Activated B cell treated with CpG ODN at 0.5 μM for 24 hours (primary cell): ENCODE measurements at regions not wholly inside any gene's neighbourhood (a gene's known extent, or its start where the extent isn't known, plus 50 kb on each side); places are given as distances from the start of the nearest gene placed in this dataset.

Experiments used
- ATAC-seq: fragments of 200-7000 bp; cut with Tn5 transposase; one replicate; pipeline ENCODE4 v1.10.0; 2021; ENCODE audit warnings: low read depth, mild to moderate bottlenecking, moderate library complexity
- CTCF ChIA-PET: fragments of 350-600 bp; sonication (Branson Sonifier 250); formaldehyde crosslinking; loops from one replicate; lab custom pipeline; 2021; ENCODE audit warnings: antibody characterized with exemption; lab: Charles Lee
- POLR2A ChIA-PET: fragments of 350-600 bp; sonication (Branson Sonifier 250); formaldehyde crosslinking; loops from one replicate; lab custom pipeline; 2021; ENCODE audit warnings: antibody characterized with exemption; lab: Charles Lee
- DNase-seq: peaks from one replicate; pipeline ENCODE4 v3.0.0; 2022
- H3K27ac Mint-ChIP-seq: one replicate; pipeline ENCODE4 v1.8.0; 2020; ENCODE audit warnings: mixed read lengths
- H3K27me3 Mint-ChIP-seq: one replicate; pipeline ENCODE4 v1.8.0; 2021; ENCODE audit warnings: mixed read lengths
- H3K36me3 Mint-ChIP-seq: one replicate; pipeline ENCODE4 v1.8.0; 2021; ENCODE audit warnings: low read depth, mixed read lengths
- H3K4me1 Mint-ChIP-seq: one replicate; pipeline ENCODE4 v1.8.0; 2021; ENCODE audit warnings: mixed read lengths
- H3K4me3 Mint-ChIP-seq: one replicate; pipeline ENCODE4 v1.8.0; 2020; ENCODE audit warnings: mild to moderate bottlenecking, mixed read lengths
- H3K9me3 Mint-ChIP-seq: one replicate; pipeline ENCODE4 v1.8.0; 2020; ENCODE audit warnings: mixed read lengths
- intact Hi-C: fragments of 100-400 bp; cut with micrococcal nuclease; formaldehyde crosslinking; loops from one replicate; pipeline ENCODE4 v1.15.1; 2024
- TF ChIP-seq, protein P1 (sequence below): fragments of 200-600 bp; IDR thresholded peaks from one replicate; pipeline ENCODE4 v1.8.0; 2022; ENCODE audit warnings: antibody characterized with exemption, mild to moderate bottlenecking

- TF ChIP-seq, protein P1, sequence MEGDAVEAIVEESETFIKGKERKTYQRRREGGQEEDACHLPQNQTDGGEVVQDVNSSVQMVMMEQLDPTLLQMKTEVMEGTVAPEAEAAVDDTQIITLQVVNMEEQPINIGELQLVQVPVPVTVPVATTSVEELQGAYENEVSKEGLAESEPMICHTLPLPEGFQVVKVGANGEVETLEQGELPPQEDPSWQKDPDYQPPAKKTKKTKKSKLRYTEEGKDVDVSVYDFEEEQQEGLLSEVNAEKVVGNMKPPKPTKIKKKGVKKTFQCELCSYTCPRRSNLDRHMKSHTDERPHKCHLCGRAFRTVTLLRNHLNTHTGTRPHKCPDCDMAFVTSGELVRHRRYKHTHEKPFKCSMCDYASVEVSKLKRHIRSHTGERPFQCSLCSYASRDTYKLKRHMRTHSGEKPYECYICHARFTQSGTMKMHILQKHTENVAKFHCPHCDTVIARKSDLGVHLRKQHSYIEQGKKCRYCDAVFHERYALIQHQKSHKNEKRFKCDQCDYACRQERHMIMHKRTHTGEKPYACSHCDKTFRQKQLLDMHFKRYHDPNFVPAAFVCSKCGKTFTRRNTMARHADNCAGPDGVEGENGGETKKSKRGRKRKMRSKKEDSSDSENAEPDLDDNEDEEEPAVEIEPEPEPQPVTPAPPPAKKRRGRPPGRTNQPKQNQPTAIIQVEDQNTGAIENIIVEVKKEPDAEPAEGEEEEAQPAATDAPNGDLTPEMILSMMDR, result no peak
- no peak for ATAC-seq
- Mint-ChIP-seq H3K27ac (no peak overlapping the region), H3K36me3 (no peaks in the 10 kb centered on the region), H3K27me3 (peaks cover 1% of the 10 kb centered on the region), H3K4me1 (no peaks in the 10 kb centered on the region), H3K4me3 (no peak overlapping the region), H3K9me3 (no peaks in the 10 kb centered on the region)
- intact Hi-C loops, result no loop called here
- ChIA-PET CTCF (no interaction called here), POLR2A (no interaction called here)
- no peak for DNase-seq
Measured at GRCh38 chr22:49100773-49101172, 726.9 kb downstream of the BRD1 start.

DNA sequence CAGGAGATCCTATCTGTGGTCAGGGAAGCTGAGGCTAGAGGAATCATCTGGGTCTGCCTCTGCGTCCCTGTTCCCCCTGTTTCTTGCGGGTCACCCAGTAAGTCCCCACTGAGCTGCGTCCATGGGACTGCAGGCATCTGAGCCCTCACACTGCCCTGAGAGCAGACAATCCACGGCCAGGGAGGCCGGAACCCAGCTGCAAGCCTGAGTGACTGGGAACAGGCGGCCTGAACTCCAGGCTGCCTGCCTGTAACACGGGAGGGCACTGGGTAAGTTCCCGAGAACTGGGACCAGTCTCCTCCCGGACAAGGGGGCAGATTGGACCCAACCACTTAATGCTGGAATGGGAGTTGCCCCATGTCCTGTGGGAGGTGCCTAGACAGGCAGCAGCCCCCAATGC, 727.4 kb downstream of the BRD1 start:
- H3K4me1 Mint-ChIP-seq, result no peaks in the 10 kb centered on the region
- DNase-seq (no peak), ATAC-seq (no peak)
- H3K9me3 Mint-ChIP-seq, result no peaks in the 10 kb centered on the region
- ChIA-PET POLR2A (no interaction called here), CTCF (no interaction called here)
- no peak overlapping the region for H3K27ac Mint-ChIP-seq
- H3K4me3 Mint-ChIP-seq, result no peak overlapping the region
- intact Hi-C loops, result no loop called here
- H3K27me3 Mint-ChIP-seq, result peaks cover 1% of the 10 kb centered on the region
- TF ChIP-seq, protein P1, result no peak
- no peaks in the 10 kb centered on the region for H3K36me3 Mint-ChIP-seq

- DNase-seq (no peak), ATAC-seq (no peak)
- no peak overlapping the region for H3K4me3 Mint-ChIP-seq
- no peaks in the 10 kb centered on the region for H3K9me3 Mint-ChIP-seq
- H3K27ac Mint-ChIP-seq, result no peak overlapping the region
- H3K4me1 Mint-ChIP-seq, result no peaks in the 10 kb centered on the region
- ChIA-PET CTCF (no interaction called here), POLR2A (no interaction called here)
- H3K36me3 Mint-ChIP-seq, result no peaks in the 10 kb centered on the region
- intact Hi-C loops, result no loop called here
- TF ChIP-seq, protein P1, result no peak
- H3K27me3 Mint-ChIP-seq, result peaks cover 1% of the 10 kb centered on the region
Measured at GRCh38 chr22:49099496-49100124, 728.1 kb downstream of the BRD1 start.

GRCh38 chr22:49099089-49099488, 728.6 kb downstream of the BRD1 start:
- ATAC-seq (no peak), DNase-seq (no peak)
- no peaks in the 10 kb centered on the region for H3K4me1 Mint-ChIP-seq
- ChIA-PET CTCF (no interaction called here), POLR2A (no interaction called here)
- peaks cover 1% of the 10 kb centered on the region for H3K27me3 Mint-ChIP-seq
- TF ChIP-seq, protein P1, result no peak
- H3K27ac Mint-ChIP-seq, result no peak overlapping the region
- H3K36me3 Mint-ChIP-seq, result no peaks in the 10 kb centered on the region
- H3K4me3 Mint-ChIP-seq, result no peak overlapping the region
- intact Hi-C loops, result no loop called here
- no peaks in the 10 kb centered on the region for H3K9me3 Mint-ChIP-seq

DNA sequence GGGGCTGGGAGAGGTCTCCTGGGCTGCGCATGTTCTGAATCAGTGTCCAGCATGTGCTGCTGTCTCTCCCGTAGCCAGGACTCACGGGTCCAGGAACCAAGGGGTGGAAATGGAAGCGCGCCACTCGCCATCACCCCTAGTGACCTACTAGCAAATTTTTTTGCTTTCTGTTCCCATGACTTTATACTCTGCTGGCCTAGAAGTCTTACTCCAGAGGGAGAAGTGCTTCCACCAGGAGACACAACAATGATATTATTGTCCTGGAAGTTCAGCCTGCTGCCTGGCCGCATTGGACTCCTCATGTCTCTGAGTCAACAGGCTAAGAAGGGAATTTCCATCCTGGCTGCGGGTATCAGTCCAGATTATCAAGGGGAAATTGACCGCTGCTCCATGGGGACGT, 729.7 kb downstream of the BRD1 start:
- Mint-ChIP-seq H3K9me3 (no peaks in the 10 kb centered on the region), H3K36me3 (no peaks in the 10 kb centered on the region), H3K27ac (no peak overlapping the region), H3K27me3 (peaks cover 1% of the 10 kb centered on the region), H3K4me1 (no peaks in the 10 kb centered on the region), H3K4me3 (no peak overlapping the region)
- intact Hi-C loops, result no loop called here
- CTCF ChIA-PET, result no interaction called here
- ATAC-seq (no peak), DNase-seq (no peak)
- POLR2A ChIA-PET, result no interaction called here
- TF ChIP-seq, protein P1, result no peak
